ENCODE measurements at regions not wholly inside any gene's neighbourhood (a gene's known extent, or its start where the extent isn't known, plus 50 kb on each side); places are given as distances from the start of the nearest gene placed in this dataset.

GRCh38 chr15:70269991-70270751 is 172.5 kb upstream of the TLE3 start:
- DNase-seq (ENCODE audit: low read depth in 2 of 2, low spot score in 1 of 2): no peak

GRCh38 chr15:70269311-70269911 is 171.7 kb upstream of the TLE3 start:
- DNase-seq (ENCODE audit: low read depth in 2 of 2, low spot score in 1 of 2): no peak

GRCh38 chr15:70268698-70269251 is 171.1 kb upstream of the TLE3 start:
- no peak for DNase-seq (ENCODE audit: low read depth in 2 of 2, low spot score in 1 of 2)

- DNase-seq (ENCODE audit: low read depth in 2 of 2, low spot score in 1 of 2): no peak
Measured at GRCh38 chr15:70267879-70268278, 170.2 kb upstream of the TLE3 start.

- no peak for DNase-seq (ENCODE audit: low read depth in 2 of 2, low spot score in 1 of 2)
Measured at GRCh38 chr15:70267306-70267705, 169.6 kb upstream of the TLE3 start.

GRCh38 chr15:70266412-70267121 is 168.8 kb upstream of the TLE3 start:
- no peak for DNase-seq (ENCODE audit: low read depth in 2 of 2, low spot score in 1 of 2)

GRCh38 chr15:70265986-70266385 is 168.3 kb upstream of the TLE3 start:
- DNase-seq (ENCODE audit: low read depth in 2 of 2, low spot score in 1 of 2): no peak

GRCh38 chr15:70265466-70265978 is 167.8 kb upstream of the TLE3 start:
- DNase-seq (ENCODE audit: low read depth in 2 of 2, low spot score in 1 of 2): no peak

GRCh38 chr15:70264738-70265465 is 167.2 kb upstream of the TLE3 start:
- no peak for DNase-seq (ENCODE audit: low read depth in 2 of 2, low spot score in 1 of 2)

GRCh38 chr15:70264014-70264582 is 166.4 kb upstream of the TLE3 start:
- DNase-seq (ENCODE audit: low read depth in 2 of 2, low spot score in 1 of 2): no peak

- DNase-seq (ENCODE audit: low read depth in 2 of 2, low spot score in 1 of 2): no peak
Measured at GRCh38 chr15:70262591-70263274, 165.0 kb upstream of the TLE3 start.

GRCh38 chr15:70262171-70262570 is 164.5 kb upstream of the TLE3 start:
- no peak for DNase-seq (ENCODE audit: low read depth in 2 of 2, low spot score in 1 of 2)

GRCh38 chr15:70261083-70261482 is 163.4 kb upstream of the TLE3 start:
- DNase-seq (ENCODE audit: low read depth in 2 of 2, low spot score in 1 of 2): no peak

GRCh38 chr15:70260580-70260979 is 162.9 kb upstream of the TLE3 start:
- no peak for DNase-seq (ENCODE audit: low read depth in 2 of 2, low spot score in 1 of 2)

- DNase-seq (ENCODE audit: low read depth in 2 of 2, low spot score in 1 of 2): no peak
Measured at GRCh38 chr15:70259640-70260508, 162.2 kb upstream of the TLE3 start.

GRCh38 chr15:70259028-70259424 is 161.3 kb upstream of the TLE3 start:
- DNase-seq (ENCODE audit: low read depth in 2 of 2, low spot score in 1 of 2): peak; percentile 23 to 27

GRCh38 chr15:70258369-70259027 is 160.8 kb upstream of the TLE3 start:
- DNase-seq (ENCODE audit: low read depth in 2 of 2, low spot score in 1 of 2): peak in 1 of 2 donors; percentile 31

- DNase-seq (ENCODE audit: low read depth in 2 of 2, low spot score in 1 of 2): no peak
Measured at GRCh38 chr15:70257573-70258248, 160.0 kb upstream of the TLE3 start.

Data from stimulated activated CD8-positive, alpha-beta memory T cell treated with anti-CD3 and anti-CD28 coated beads, Interleukin-4, amount 100 ng/mL, for 1 hour (primary cell).